Type B pancreatic cell (in vitro differentiated cells): ENCODE measurements at regions not wholly inside any gene's neighbourhood (a gene's known extent, or its start where the extent isn't known, plus 50 kb on each side); places are given as distances from the start of the nearest gene placed in this dataset.

Experiments
- DNase-seq: peaks from one replicate; pipeline ENCODE4 v3.0.0; 2021; ENCODE audit warnings: mixed read lengths; ENCODE audit not compliant: unreplicated experiment; ENCODE audit errors: extremely low spot score
- H3K27ac Mint-ChIP-seq: 2 replicates; pipeline ENCODE4 v1.8.0; 2021; ENCODE audit warnings: mild to moderate bottlenecking, mixed read lengths
- H3K27me3 Mint-ChIP-seq: 2 replicates; pipeline ENCODE4 v1.8.0; 2021; ENCODE audit warnings: mixed read lengths
- H3K36me3 Mint-ChIP-seq: 2 replicates; pipeline ENCODE4 v1.8.0; 2021; ENCODE audit warnings: mixed read lengths
- H3K4me1 Mint-ChIP-seq: one replicate; pipeline ENCODE4 v1.8.0; 2021; ENCODE audit warnings: mixed read lengths; ENCODE audit not compliant: unreplicated experiment
- H3K4me3 Mint-ChIP-seq: 2 replicates; pipeline ENCODE4 v1.8.0; 2021; ENCODE audit warnings: mild to moderate bottlenecking, mixed read lengths
- H3K9me3 Mint-ChIP-seq: 2 replicates; pipeline ENCODE4 v1.8.0; 2021; ENCODE audit warnings: mixed read lengths
- CTCF ChIP-seq: fragments of 200-600 bp; sonication (generic); conservative IDR thresholded peaks from 2 replicates; pipeline ENCODE4 v1.5.0; 2021; ENCODE audit warnings: antibody characterized with exemption, mild to moderate bottlenecking

DNA sequence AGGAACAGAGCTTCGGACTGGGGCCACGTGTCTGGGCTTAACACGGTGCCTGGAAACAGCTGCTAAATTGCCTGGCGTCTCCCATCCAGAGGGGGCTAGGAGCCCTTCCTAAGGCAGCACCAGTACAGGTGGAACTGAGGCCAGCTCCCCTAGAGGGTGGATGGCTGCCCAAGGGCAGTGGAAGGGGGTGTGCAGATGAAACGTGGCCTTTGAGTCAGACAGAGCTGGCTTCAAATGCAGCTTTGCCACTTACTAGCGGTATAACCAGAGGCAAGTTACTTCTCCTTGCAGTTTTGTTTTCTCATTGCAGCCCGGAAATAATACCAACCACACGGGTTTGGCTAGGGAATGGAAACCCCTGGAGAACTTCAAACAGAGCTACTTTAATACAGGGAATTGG lies 59.3 kb upstream of the SLC24A4 start:
- TF ChIP-seq CTCF, result no peak

DNA sequence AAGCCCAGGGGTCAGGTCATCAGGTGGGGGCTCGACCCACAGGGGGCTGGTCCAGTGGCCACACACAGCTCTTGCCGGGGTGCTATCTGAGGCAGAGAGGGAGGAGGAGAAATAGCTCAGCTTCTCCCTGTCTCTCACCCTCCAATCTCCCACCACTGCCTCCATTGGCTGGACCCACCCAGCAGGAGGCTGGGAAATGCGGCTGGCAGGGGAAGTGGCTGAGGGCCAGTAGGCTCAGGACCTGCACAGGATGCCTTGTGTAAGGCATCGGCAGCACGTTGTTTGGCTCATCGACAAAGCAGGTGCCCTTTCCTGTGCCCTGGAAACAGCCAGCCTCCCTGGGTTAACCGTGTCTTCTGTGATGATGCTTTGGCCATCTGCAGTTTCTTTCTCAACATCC lies 58.8 kb upstream of the SLC24A4 start:
- DNase-seq, result no peak
- Mint-ChIP-seq H3K27ac (no peak overlapping the region), H3K27me3 (peaks cover 8% of the 10 kb centered on the region), H3K36me3 (no peaks in the 10 kb centered on the region), H3K4me1 (no peaks in the 10 kb centered on the region), H3K4me3 (no peak overlapping the region), H3K9me3 (no peaks in the 10 kb centered on the region)
- TF ChIP-seq CTCF, result no peak

More for the DNA sequence above, 59.3 kb upstream of the SLC24A4 start:
- no peak for DNase-seq
- no peak overlapping the region for H3K27ac Mint-ChIP-seq
- peaks cover 8% of the 10 kb centered on the region for H3K27me3 Mint-ChIP-seq
- no peak overlapping the region for H3K4me3 Mint-ChIP-seq
- no peaks in the 10 kb centered on the region for H3K9me3 Mint-ChIP-seq
- no peaks in the 10 kb centered on the region for H3K36me3 Mint-ChIP-seq
- H3K4me1 Mint-ChIP-seq, result no peaks in the 10 kb centered on the region

GRCh38 chr14:92266216-92266615 lies 56.7 kb upstream of the SLC24A4 start:
- Mint-ChIP-seq H3K9me3 (no peaks in the 10 kb centered on the region), H3K36me3 (no peaks in the 10 kb centered on the region)

More at GRCh38 chr14:92266216-92266615, 56.7 kb upstream of the SLC24A4 start:
- no peak for DNase-seq
- Mint-ChIP-seq H3K4me3 (no peak overlapping the region), H3K27ac (no peak overlapping the region), H3K27me3 (peaks cover 17% of the 10 kb centered on the region), H3K4me1 (no peaks in the 10 kb centered on the region)
- no peak for TF ChIP-seq CTCF
